Stomach (tissue), 4 donors: ENCODE measurements at regions not wholly inside any gene's neighbourhood (a gene's known extent, or its start where the extent isn't known, plus 50 kb on each side); places are given as distances from the start of the nearest gene placed in this dataset.

Experiments
- CTCF ChIP-seq, 7 experiments: fragments of 450-650 bp in 4 of 7; fragments of 200-600 bp in 3 of 7; sonication (generic) in 3 of 7; IDR thresholded peaks; one replicate each; pipeline ENCODE4 v1.5.1; 2016 to 2019; ENCODE audit warnings: antibody characterized with exemption in 7 of 7, control low read depth in 2 of 7, mild to moderate bottlenecking in 1 of 7
- EP300 ChIP-seq: sonication (generic); formaldehyde crosslinking; IDR thresholded peaks from one replicate; pipeline ENCODE4 v1.6.1; 2017; ENCODE audit warnings: antibody characterized with exemption
- POLR2A ChIP-seq, 4 donors: fragments of 450-650 bp; IDR thresholded peaks; one replicate each; pipeline ENCODE4 v1.6.1; 2016; ENCODE audit warnings: antibody characterized with exemption in 4 of 4, control low read depth in 2 of 4, mild to moderate bottlenecking in 1 of 4, moderate library complexity in 1 of 4

GRCh38 chr11:134945993-134946392 lies 534.0 kb upstream of the B3GAT1 start:
- TF ChIP-seq EP300, result no peak
- TF ChIP-seq CTCF (IDR thresholded peaks at IDR 0.05), result no peak
- no peak for TF ChIP-seq POLR2A (IDR thresholded peaks at IDR 0.05)
